ENCODE measurements at regions not wholly inside any gene's neighbourhood (a gene's known extent, or its start where the extent isn't known, plus 50 kb on each side); places are given as distances from the start of the nearest gene placed in this dataset.

- Histone ChIP-seq H3K9ac (replicated peaks; ENCODE audit: extremely low read depth, insufficient read depth, low read length) (no peak overlapping the region), H3K9me3 (replicated peaks; ENCODE audit: control insufficient read depth, insufficient read depth, low read length) (no peaks in the 10 kb centered on the region), H3K27ac (ENCODE audit: insufficient read depth, low read depth, low read length) (no peak overlapping the region), H3K9me1 (replicated peaks; ENCODE audit: control insufficient read depth, extremely low read depth, insufficient read depth, low read length) (no peaks in the 10 kb centered on the region), H3K4me1 (ENCODE audit: control insufficient read depth, extremely low read depth, insufficient read depth, low read length) (peaks cover 42% of the 10 kb centered on the region), H2AFZ (ENCODE audit: low read depth, low read length) (no peak overlapping the region), H3K27me3 (ENCODE audit: control insufficient read depth in 2 of 2, insufficient read depth in 2 of 2, low read length in 2 of 2) (no peaks in the 10 kb centered on the region), H3K4me2 (ENCODE audit: insufficient read depth, low read length) (no peak overlapping the region), H3K79me2 (ENCODE audit: control insufficient read depth, insufficient read depth, low read length) (no peaks in the 10 kb centered on the region), H4K20me1 (replicated peaks; ENCODE audit: control insufficient read depth, extremely low read depth, insufficient read depth, low read length) (no peaks in the 10 kb centered on the region), H3K4me3 (replicated peaks in 1 of 3; ENCODE audit: insufficient read depth in 1 of 3, low read depth in 1 of 3, low read length in 3 of 3) (no peak overlapping the region), H3K36me3 (ENCODE audit: control insufficient read depth in 2 of 2, extremely low read depth in 1 of 2, insufficient read depth in 2 of 2, low read length in 2 of 2) (no peaks in the 10 kb centered on the region)
- FAIRE-seq = no peak
- intact Hi-C loops (cut with micrococcal nuclease) (loop anchor here (1.0 kb wide), 1 partner anchor 57 kb away; no protein-coding TSS in a partner anchor), dilution Hi-C loops (cut with MboI; ENCODE audit: extremely low pct_ligation_motif_present, low sequenced_read_pairs) (no loop called here)
- BruUV-seq (replicated peaks) = no TSS peak
- ChIA-PET POLR2A (no interaction called here), CTCF (interaction anchor here (1.0 to 1.6 kb wide), 4 partner anchors 20 to 514 kb away, joined by 3 to 23 read pairs (median 4); no protein-coding TSS in a partner anchor)
- TF ChIP-seq FOS (IDR thresholded peaks at IDR 0.05; ENCODE audit: borderline replicate concordance, insufficient read depth, low read length) (no peak), EZH2 (IDR thresholded peaks at IDR 0.05; ENCODE audit: borderline replicate concordance, low read depth, low read length, severe bottlenecking) (no peak), POLR2A (IDR thresholded peaks at IDR 0.05; ENCODE audit: low read depth, low read length) (no peak), MAX (IDR thresholded peaks at IDR 0.05; ENCODE audit: insufficient read depth, insufficient read length) (no peak)
- DNase-seq (ENCODE audit: low read depth, low spot score) = no peak
Measured at GRCh38 chr4:18535948-18536347, 514.4 kb upstream of the LCORL start.

GRCh38 chr4:18533262-18533775 lies 511.8 kb upstream of the LCORL start:
- no peaks in the 10 kb centered on the region for H3K9me1 ChIP-seq (replicated peaks; ENCODE audit: control insufficient read depth, extremely low read depth, insufficient read depth, low read length)
- FAIRE-seq (peak; percentile 77), DNase-seq (ENCODE audit: low read depth, low spot score) (peak; percentile 82)
- ChIA-PET POLR2A (interaction anchor here (0.7 kb wide), 1 partner anchor 349 kb away, joined by 3 read pairs; no protein-coding TSS in a partner anchor), CTCF (interaction anchor here (1.0 to 1.5 kb wide), 6 partner anchors 15 to 723 kb away, joined by 3 to 4 read pairs (median 3); partner anchors contain the start of genes DCAF16 and NCAPG)
- H3K79me2 ChIP-seq (ENCODE audit: control insufficient read depth, insufficient read depth, low read length) = no peaks in the 10 kb centered on the region
- H4K20me1 ChIP-seq (replicated peaks; ENCODE audit: control insufficient read depth, extremely low read depth, insufficient read depth, low read length) = no peaks in the 10 kb centered on the region
- H3K9ac ChIP-seq (replicated peaks; ENCODE audit: extremely low read depth, insufficient read depth, low read length) = peak overlapping the region; percentile 57
- intact Hi-C loops (cut with micrococcal nuclease) = loop anchor here (1.0 to 5.0 kb wide), 4 partner anchors 34 to 721 kb away; partner anchors contain the start of genes DCAF16 and NCAPG
- peak overlapping the region; percentile 85 for H3K4me2 ChIP-seq (ENCODE audit: insufficient read depth, low read length)
- TF ChIP-seq JUN (IDR thresholded peaks at IDR 0.05; ENCODE audit: borderline replicate concordance, insufficient read depth, insufficient read length, low read depth) (peak; percentile 72), POLR2A (IDR thresholded peaks at IDR 0.05; ENCODE audit: low read depth, low read length) (peak; percentile 40), CTCF (IDR thresholded peaks at IDR 0.05; ENCODE audit: extremely low read depth in 1 of 2, insufficient read depth in 1 of 2, low read depth in 1 of 2, low read length in 2 of 2) (no peak), MAX (IDR thresholded peaks at IDR 0.05; ENCODE audit: insufficient read depth, insufficient read length) (no peak), FOS (IDR thresholded peaks at IDR 0.05; ENCODE audit: borderline replicate concordance, insufficient read depth, low read length) (peak; percentile 49), GATA2 (IDR thresholded peaks at IDR 0.05; ENCODE audit: insufficient read depth, insufficient read length, low read depth, low read length) (peak; percentile 91)
- no peaks in the 10 kb centered on the region for H3K9me3 ChIP-seq (replicated peaks; ENCODE audit: control insufficient read depth, insufficient read depth, low read length)
- peak overlapping the region; percentile 74 for H3K27ac ChIP-seq (ENCODE audit: insufficient read depth, low read depth, low read length)
- TSS peak; percentile 50 for BruUV-seq (replicated peaks)
- dilution Hi-C loops (cut with MboI; ENCODE audit: extremely low pct_ligation_motif_present, low sequenced_read_pairs) = no loop called here
- H3K4me3 ChIP-seq (replicated peaks in 1 of 3; ENCODE audit: insufficient read depth in 1 of 3, low read depth in 1 of 3, low read length in 3 of 3) = peak overlapping the region in 1 of 3 experiments; percentile 27
- H3K4me1 ChIP-seq (ENCODE audit: control insufficient read depth, extremely low read depth, insufficient read depth, low read length) = peaks cover 28% of the 10 kb centered on the region
- no peaks in the 10 kb centered on the region for H3K27me3 ChIP-seq (ENCODE audit: control insufficient read depth in 2 of 2, insufficient read depth in 2 of 2, low read length in 2 of 2)
- no peaks in the 10 kb centered on the region for H3K36me3 ChIP-seq (ENCODE audit: control insufficient read depth in 2 of 2, extremely low read depth in 1 of 2, insufficient read depth in 2 of 2, low read length in 2 of 2)
- peak overlapping the region; percentile 83 for H2AFZ ChIP-seq (ENCODE audit: low read depth, low read length)

Measured in endothelial cell of umbilical vein (primary cell).